NCI-H82 treated with DMSO at 0.1 percent for 48 hours (cell line): ENCODE measurements at regions not wholly inside any gene's neighbourhood (a gene's known extent, or its start where the extent isn't known, plus 50 kb on each side); places are given as distances from the start of the nearest gene placed in this dataset.
"Not testable (repeated sequence)": the region's sequence is repeated elsewhere in the genome, so short reads cannot be mapped to it uniquely, and the experiment has no call there.

Source experiments
- DNase-seq: peaks from one replicate; lab custom pipeline; 2025; ENCODE audit not compliant: unreplicated experiment; lab: John Stamatoyannopoulos, UW

DNA sequence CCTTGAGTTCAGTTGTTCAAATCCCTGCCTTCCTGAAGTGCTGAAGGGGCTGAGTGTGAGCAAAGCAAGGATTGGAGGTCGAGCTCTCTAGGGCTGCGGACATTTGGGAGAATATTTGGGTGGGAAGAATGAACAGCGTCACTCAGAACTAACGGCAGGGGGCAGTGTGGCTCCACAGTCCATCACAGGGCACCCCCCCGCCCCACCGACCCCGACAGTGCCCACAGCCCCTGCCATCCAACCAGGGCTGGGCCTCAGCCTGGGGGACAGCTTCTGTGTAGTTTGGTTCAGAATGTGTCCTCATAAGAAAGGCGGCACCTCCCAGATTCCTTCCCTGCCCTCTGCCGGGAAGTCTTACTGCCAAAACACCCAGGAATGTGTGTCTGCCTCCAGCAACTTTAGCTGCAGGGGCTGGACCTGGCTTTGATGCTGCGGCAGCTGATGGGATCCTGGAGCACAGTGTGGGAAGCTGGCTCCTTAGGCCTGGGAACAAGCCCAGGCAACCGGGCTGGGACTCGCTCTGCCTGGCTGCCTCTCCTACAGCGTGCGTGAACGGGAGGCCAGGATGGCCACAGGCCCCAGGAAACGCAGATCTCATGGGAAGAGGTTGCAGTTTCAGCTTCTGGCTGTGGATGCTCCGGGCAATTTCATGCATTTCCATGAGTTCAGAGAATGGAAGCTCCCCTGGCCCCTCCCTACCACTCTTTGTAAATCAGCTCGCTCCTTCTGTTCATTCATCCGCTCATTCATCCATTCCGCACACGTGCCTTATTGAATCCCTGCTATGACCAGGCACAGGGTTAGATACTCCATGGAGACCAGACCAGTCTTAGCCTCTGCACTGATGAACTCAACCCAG, 104.9 kb upstream of the TMPRSS2 start:
- peak; percentile 9 for DNase-seq

DNA sequence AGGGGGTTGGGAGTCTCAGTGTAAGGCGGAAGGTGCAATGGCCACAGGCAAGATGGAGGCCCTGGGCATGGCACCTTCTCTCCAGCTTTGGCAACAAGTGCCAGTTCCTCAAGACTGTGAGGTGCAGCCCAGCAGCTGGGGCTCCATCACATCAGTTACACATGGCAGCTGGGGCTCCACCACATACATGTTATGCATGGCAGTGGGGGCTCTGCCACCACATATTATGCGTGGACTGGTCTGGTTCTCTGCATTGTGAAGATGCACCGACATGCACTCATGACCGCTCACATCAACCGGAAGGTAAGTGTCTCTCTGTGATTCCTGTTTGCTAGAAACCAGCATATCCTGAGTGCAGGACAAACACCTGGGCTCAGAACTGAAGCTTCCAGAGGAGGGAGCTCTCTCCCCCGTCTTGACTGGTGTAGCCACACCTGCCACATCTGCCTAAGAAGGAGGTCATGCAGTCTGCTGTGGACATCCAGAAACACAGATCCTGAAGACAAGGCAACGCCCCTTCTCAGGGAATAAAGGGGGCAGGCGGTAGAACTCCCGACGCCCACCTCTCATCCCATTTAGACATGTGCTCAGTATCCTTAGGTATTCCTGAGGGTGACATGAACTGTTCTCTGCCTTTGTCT, 104.1 kb upstream of the TMPRSS2 start:
- DNase-seq: no peak

DNA sequence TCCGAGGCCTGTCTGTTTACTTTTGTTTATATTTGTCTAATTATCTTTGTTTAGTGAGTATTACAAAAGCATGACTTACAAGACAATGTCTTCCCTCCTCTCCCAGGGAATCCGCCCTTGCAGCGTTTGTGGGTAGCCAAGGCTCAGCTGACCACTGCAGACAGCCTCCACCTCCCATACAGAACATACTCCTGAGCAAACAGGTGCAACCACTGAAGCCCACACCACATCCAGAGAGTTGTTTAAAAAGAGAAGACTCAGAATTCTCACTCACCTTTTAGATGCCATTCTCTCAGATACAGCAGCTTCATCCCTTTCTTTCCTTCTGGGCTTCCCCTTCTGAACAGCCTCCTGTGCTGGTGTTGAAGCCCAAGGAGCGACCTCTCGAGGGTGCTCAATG, 103.5 kb upstream of the TMPRSS2 start:
- DNase-seq: no peak

DNA sequence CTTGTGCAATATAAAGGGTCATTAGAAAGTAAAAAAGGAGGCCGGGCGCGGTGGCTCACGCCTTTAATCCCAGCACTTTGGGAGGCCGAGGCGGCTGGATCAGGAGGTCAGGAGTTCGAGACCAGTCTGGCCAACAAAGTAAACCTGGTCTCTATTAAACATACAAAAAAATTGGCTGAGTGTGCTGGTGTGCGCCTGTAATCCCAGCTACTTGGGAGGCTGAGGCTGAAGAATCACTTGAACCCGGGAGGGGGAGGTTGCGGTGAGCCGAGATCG, 102.8 kb upstream of the TMPRSS2 start:
- not testable (repeated sequence) for DNase-seq

DNA sequence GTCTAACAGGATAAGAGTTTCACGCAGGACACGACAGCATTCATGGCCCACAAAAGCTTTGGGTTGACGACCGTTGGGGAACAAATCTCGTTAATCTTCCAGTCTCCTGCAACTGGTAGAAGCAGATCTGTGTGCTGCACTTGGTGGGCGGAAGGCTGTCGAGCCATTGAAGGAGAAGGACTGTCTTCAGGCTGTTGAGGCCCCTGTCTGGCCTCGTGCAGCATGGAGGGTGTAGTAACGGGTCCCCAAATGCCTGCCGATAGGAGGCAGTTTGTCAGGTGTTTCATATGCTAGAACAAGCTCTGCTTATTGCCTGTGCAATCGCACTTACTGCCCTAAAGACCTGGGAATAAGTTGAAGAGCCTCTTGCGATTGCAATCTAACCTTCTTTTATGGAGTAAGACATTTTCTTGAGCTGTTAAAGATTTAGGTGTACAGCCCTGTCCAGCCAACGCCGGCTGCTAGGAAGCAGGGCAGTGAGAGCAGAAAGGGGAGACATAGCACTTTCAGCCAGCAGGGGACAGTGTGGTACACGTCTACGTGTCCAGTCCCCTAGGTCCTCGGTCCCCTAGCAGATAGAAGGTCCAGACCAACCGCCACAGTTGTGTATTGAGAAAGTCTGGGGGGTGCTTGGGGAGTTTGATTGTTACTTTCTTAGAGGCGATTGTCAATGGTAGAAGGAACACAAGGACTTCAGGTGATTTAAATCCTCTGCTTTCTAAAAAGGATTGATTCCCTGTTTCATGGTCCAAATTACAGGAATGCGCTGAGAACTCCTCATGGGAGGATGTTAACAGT, 102.3 kb upstream of the TMPRSS2 start:
- peak; percentile 29 for DNase-seq

DNA sequence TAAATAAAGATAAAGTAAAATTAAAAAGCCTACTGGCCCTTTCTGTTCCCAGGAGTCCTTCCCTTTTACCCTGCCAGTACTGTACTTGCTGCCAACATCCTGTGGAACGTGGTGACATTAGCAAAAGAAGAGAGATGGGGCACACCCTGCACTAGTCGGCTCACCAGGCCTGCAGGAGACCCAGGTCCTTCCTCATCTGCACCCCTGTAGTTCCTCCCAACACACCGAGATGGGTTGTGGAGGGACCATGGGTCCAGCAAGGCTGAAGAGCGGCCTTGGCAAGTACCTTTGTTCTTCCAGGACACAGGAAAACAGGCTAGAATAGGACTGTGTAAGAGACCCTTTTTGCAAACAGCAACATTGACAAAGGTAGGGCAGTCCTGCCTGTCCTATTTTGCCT, 98.7 kb upstream of the TMPRSS2 start:
- DNase-seq: no peak

DNA sequence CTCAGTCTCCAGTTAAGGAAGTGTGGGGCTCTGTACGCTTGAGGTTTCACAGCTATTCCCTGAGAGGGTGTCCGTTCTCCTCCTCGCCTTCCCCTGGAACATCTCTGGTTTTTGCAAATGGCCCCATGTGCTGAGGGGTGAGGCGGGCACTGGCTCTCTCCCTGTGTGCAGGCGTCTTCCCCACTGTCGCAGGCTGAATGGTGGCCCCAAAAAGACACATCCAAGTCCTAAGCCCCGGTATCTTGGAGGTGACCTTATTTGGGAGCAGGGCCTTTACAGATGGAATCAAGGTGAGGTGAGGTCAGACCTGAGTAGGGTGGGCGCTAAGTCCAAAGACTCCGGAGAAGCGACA, 98.0 kb upstream of the TMPRSS2 start:
- no peak for DNase-seq

DNA sequence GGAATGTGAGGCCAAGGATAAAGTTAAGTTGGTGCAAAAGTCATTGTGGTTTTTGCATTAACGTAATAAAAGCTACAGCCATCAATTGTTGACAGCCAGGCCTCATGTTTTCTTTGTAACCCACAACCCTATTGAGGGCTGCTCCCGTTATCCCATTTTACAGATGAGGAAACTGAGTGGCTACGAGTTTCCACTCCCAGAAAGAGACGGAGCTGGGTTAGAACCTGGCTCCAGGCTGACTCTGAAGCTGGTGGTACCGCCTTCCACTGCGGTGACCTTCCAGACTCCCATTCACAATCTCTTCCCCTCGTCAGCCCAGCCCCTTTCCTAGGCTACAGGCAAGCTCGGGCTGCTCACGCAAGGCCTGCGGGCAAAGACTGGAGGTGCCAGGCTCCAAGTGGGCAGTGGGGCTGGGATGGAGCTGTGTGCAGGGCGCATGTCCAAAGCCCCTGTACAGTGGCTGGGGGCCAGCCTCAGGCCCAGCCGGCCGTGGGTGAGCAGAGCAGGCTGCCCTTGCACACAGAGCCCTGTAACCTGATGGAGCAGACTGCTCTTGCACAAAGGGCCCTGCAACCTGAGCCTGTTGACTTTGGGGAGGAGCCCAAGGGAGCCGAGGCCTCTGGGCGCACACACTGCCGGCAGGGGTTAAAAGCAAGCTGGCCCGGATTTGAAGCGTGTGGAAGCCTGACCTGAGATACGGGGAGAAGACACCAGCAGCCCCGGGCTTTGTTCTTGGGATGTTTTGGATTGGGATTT, 97.4 kb upstream of the TMPRSS2 start:
- DNase-seq: no peak

DNA sequence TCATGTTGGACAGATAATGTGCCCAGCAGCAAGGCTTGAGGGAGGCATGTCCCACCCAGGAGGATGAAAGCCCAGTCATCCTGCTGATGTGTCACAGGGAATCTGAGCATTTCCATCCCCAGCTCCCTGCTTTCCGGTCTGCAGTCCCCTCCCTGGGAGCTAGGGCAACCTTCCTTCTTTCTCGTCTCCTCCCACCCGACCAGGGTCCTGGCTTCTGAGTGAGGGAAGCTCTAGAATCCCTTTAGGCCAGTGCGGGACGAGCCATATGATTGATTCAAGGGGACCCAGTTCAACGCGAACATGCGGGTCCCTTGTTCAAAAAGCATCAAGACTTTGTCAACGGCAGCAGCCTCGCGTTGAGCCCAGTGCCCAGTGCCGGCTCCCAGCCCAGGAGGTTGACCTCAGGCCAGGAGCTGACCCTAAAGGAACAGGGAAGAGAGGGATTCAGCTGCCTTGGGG, 96.7 kb upstream of the TMPRSS2 start:
- DNase-seq: no peak

DNA sequence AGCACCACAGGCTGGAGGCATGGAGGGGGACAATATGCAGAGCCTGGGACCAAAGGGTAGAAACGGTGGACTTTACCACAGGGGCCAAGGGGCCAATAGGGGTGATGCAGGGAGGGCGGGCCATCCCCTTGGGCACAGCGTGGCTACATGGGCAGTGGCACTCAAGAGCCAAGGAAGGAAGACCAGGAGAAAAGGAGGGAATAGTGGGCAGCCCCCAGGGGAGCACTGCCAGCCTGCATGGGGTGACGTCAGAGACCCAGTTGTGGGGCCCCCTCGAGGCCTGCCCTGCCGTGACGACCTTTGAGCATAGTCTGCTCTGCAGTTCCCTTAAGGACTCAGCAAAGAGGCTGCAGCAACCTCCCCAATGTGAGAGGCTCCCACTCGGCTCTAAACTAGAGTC, 95.5 kb upstream of the TMPRSS2 start:
- no peak for DNase-seq

DNA sequence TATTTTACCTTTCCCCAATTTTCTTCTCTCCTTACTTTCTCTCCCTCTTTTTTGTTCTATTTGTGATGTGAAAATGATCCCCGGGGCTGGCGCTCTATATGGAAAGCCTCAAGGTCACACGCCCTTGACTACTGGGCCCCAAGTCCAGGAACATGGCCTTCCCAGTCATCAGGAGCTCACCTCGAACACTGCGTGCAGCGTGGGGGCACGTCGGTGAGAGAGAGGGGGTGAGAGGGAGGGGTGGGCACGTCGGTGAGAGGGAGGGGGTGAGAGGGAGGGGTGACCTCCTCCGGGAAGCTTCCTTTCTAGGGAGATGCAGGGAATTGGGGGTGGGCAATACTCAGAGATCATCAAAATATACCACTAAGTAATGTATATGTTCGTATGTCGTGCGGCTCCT, 94.6 kb upstream of the TMPRSS2 start:
- DNase-seq: no peak

DNA sequence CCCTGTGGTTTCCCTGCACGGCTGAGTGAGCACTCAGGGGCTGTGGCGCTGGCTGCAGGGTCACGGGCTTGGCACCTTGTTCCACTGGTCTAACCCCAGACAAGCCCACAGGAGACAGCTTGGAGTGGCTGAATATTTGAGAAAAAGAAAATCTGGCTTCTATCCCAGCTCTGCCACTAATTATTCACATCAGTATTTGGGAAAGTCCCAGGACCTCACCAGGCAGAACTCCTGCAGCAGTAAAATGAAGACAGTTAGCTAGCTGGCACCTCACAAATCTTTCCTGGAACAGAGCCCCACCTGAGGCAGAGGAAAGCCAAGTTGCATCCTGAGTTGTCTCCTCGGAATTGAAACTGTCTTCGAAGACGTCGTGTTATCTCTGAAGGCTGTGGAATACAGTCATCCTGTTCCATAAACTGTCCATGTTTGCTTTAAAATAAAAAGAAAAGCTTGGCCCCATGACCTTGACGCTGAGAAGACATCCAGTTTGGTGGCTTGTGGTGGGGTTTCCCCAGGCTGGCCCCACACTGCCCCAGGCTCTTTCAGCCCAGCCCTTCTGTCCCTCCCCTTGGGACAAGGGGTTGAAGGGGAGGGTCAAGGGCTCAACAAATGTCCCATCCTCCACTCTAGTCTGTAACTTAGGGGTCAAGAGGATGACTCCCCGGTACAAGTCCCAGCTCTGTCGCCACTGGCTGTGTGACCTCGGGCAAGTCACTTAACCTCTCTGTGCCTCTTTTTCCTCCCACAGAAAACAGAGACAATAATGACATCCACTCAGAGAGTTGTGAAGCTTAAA, 93.8 kb upstream of the TMPRSS2 start:
- no peak for DNase-seq

DNA sequence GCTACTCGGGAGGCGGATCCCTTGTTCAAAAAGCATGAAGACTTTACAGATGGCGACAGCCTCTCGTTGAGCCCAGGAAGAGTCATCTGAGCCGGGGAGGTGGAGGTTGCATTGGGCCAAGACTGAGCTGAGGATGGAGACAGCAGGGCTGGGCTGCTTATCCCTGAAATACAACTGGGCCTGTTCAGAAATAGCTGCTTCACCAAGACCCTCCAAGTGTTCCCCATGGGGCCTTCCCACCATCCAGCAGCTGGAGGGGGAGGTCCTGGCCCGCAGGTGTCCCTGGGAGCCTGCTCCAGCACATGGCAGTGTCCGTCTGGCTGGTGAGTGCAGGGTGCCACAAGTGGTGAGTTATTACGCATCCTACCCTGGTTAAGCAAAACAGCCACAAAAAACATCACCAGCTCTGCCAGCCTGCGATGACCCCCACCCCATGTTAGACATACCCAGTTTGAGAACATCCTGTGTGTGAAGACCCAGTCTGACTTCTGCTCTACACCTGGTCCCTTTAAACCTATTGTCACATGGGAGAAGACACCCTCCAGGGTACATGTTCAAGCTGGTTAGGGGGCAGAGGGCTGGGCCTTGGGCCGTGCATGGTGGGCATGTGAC, 93.1 kb upstream of the TMPRSS2 start:
- DNase-seq: no peak

DNA sequence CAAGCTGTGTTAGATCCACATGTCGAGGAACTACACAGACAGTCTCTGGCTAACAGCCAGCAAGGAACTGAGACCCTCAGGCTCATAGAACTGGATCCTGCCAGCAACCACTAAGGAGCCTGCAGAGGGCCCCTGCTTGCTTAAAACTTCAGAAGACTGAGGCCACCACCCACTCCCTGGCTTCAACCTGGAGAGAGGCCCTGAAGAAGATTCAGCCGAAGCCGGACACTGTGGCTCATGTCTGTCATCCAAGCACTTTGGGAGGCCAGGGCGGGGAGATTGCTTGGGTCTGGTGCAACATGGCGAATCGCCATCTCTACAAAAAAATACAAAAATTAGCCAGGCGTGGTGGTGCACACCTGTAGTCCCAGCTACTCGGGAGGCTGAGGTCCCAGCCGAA, 92.6 kb upstream of the TMPRSS2 start:
- DNase-seq: no peak

DNA sequence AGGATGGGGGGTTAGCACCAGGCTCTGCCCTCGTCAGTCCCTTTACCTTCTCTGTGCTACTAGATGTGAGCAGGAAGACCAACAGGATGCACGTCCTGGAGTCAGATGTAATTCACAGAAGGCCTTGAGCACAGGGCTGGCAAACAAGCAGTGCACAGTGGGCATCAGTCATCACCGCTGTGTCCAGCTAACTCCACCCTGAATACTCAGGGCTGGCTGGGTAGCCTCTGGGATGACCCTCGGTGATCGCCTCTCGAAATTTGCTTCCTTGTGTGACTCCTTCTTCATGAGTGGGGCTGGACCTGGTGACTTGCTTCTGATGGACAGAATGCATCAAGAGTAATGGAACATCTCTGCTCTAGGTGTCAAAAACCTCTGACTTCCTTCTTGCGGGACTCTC, 92.2 kb upstream of the TMPRSS2 start:
- no peak for DNase-seq

DNA sequence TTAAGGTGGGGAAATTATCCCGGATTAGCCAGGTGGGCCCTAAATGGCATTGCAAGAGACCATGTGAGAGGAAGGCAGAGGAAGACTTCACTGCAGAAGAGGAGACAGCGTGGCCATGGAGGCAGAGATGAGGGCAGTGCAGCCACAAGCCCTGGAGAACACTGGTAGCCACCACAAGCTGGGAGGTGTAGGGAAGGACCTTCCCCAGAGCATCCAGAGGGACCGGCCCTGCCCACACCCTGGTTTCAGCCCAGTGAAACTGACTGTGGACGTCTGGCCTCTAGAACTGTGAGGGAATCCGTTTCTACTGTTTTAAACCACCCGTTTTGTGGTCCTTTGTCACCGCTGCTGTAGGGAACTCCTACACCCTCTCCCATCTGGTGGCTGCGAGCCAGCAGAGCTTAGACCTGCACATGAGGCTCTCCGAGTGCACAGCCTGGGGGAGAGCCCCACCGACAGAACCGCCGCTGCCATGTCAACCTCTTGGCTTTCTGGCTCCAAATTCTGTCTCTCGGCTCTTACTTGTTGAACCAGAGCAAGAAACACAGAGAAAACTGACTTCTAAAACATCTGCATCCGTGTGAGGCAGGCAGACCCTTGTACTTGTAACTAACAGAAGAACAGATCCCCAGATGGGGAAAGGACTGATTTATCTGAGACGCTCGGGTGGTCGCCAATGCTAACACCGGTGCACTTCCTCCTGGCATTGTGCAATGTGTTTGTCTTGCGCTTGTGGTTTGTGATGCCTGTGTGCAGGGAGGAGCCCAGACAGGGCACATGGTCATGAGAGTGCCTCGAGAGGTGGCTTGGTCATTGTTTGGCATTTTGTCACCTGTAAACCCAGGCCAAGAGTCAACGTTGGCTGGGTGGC, 90.8 kb upstream of the TMPRSS2 start:
- DNase-seq: no peak

DNA sequence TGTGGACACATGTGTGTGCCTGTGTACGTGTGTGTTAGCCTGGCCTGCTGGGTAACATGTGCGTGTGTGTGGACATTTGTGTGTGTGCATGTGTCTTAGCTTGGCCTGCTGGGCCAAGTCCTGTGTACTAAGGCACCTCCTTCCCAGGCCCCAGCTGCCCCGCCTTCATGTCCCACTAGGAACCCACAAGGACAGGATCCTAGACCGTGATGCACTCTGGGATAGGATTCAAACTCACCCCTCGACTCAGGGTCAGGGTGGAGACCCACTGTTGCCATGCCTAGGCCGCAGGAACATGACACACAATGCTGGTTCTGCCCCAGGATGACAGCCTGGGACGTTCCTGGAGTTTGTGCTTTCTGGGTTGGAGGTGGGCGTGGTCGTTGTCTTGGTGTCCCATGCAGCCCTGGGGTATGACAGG, 89.9 kb upstream of the TMPRSS2 start:
- DNase-seq: no peak

DNA sequence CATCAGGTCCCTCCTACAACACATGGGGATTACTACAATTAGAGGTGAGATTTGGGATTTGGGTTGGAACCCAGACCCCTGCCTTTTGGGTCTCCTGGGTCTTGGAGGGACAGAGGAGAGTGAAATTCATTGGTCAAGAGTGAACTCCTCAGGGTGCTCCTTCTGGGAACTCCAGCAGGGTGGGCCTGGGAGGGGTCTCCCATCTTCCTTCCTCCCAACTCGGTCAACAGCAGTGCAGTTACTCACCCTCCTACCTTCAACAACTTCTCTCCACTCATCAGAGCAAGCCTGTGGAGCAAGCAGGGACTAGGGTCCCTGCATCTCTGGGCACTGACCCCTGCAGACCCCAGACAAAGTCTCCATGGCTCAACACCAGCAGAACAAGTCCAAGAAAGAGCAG, 89.3 kb upstream of the TMPRSS2 start:
- DNase-seq: no peak

DNA sequence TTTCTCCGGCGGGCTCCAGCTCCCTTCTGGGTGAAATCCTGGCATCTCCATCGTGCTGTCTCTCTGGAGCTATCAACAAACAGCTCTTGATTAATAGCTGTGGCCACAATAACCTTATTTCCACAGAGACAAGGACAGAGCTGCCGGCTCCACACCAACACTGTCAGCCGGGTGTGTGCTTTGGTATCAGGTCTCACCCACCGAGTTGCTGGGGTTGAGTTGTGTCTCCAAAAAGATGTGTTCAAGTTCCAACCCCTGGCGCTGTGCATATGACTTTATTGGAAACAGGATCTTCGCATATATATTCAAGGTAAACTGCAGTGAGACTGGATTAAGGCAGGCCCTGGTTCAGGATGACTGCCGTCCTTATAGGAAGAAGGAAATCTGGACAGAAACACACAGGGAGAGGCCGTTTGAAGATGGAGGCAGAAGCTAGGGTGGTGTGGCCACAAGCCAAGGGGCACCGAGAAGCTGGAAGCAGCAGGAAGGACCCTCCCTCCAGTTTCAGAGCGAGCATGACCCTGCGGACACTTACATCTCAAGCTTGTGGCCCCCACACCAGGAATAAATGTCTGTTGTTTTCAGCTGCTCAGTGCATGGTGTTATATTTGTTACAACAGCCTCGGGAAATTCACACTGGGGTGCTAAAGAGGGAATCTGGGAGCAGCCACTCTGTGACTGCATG, 88.4 kb upstream of the TMPRSS2 start:
- no peak for DNase-seq
